Cerebellar nuclear complex (tissue), 1 donor: ENCODE measurements at regions not wholly inside any gene's neighbourhood (a gene's known extent, or its start where the extent isn't known, plus 50 kb on each side); places are given as distances from the start of the nearest gene placed in this dataset.

Source experiments
- DNase-seq, 2 experiments: peaks; one replicate each; lab custom pipeline; 2025; lab: John Stamatoyannopoulos, UW

DNA sequence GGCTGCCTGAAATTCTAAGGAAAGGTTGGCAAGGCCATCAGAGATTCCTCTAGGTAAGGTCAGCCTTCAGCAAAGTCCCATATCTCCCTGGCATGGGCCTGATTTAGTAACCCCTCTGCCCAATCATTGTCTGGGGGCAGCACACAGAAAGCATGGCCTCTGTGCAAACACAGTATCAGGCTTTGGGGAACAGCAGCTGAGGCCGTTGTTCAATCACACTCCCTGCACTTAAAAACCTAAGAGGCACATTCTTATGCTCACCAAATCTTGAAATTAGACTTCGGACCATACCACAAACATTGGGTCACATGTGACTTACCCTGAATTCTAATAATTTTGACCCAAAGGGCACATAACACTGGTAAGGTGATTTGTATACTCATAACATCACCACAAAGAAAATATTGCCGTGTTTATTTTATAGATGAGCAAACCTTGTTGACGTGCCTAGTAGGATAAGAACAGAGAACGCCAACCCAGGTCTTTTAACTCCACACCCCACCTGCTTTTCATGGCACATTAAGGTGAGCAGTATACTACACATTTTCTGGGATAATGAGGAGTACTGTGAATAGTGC is 212.7 kb downstream of the HNMT start:
- DNase-seq: no peak

DNA sequence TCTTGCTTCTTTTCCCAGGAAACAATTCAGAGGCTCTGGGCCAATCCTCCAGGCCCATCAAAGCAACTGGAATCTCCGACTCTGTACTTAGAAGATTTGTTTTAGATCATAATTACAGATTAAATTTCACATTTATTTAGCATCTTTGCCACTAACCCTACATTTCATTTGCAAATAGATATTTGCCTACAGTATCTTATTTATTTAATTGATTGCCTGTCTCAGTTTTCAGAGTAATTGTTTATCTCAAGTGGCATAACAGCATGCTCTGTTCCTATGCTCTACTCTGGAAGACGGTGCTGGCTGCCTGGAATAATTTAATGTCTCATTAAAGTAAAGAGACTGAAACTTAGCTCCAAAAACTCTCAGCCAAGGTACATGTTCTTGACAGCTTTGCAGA is 213.4 kb downstream of the HNMT start:
- DNase-seq: no peak

DNA sequence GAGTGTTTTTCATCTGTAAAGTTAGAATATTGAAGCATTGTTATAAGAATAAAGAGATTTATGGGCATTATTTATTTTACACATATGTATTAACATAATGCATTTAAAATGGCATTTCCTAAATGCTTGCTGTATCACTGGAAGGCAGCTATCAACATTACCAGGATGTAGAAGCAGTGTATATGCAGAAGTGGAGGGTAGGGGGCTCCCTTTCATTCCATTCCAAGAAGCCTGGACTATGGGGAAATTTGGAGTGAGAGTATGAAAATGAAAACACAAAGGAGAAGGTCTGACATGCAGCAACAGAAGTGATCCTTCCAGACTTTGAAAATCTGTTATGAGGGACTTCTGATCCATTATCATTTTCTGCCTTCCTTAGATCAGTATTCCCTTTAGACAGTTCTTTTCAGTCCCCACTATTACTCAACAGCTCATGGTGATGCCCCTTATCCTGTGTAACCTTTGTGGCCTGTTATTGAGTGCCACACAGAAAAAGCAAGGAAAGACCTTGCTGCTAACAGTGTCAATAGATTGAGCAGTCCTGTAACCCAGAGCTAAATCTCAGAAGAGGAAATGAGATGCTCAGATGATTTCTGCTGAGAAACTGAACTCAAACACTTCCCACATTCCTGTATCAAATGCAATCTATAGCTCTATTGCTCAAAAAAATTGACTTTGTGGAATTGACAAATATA is 216.6 kb downstream of the HNMT start:
- DNase-seq: no peak

DNA sequence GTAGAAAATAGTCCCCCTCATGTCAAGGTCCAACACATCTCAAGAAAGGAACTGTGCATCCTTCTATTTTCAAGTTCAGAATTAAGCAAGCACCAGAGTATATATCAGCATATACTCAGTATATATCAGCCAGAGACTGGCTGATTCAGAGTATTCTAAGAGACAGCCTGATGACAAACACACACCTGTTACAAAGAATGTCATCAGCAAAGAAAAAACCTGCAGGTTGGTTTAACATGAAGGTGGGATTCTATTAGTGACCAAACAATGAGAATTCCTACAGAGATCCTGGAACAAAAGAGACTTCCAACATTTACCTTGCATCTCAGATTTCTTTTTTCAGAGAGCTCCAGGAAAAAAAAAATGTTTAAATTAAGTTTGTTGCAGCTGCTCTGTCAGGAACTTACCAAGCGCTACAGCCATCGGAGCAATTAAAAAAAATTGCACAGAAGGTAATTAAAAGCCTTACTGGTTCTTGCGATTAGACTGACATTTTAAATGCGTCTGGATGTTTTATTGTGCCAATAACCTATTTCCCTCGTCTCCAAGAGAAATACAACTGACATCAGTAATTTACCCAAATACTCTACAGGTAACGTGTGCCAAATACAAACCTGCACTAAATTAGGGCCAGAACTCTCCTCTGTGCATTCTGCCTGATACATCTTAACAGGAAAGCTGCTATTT is 218.1 kb downstream of the HNMT start:
- no peak for DNase-seq

DNA sequence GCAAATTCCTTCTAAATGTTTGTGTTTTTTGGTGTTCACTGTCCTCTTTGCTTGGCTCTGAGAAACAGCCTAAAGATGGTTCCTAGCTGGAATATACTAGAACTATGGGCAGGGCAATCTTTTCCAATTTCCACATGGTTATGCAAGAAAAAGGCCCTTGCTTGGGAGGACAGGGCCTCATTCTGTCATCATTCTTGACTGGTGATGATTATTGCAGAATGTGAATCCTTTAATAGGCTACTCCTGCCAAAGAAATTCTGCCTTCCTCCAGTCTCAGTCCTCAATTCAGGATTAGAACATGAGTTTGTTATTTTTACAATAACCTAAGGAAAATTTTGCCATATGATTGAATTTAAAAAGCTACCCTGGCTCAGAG is 218.7 kb downstream of the HNMT start:
- no peak for DNase-seq

DNA sequence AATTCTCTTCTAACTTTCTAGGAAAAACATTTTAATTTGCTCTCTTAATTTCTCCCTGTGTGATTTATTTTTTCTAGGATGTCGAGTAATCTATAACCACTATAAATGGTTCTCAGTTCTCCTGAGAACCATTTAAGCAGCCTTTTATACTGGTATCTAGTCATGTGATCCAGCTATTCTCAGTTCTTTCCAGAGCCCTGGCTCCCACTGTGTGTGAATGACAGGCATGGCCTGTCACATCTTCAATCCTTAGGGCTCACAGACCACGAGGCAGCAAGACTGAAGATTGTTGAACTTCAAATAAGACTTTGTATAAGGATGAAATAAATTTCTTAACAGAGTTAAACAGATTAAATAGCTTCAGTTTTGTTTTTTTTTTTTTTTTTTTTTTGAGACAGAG is 219.4 kb downstream of the HNMT start:
- DNase-seq: no peak

DNA sequence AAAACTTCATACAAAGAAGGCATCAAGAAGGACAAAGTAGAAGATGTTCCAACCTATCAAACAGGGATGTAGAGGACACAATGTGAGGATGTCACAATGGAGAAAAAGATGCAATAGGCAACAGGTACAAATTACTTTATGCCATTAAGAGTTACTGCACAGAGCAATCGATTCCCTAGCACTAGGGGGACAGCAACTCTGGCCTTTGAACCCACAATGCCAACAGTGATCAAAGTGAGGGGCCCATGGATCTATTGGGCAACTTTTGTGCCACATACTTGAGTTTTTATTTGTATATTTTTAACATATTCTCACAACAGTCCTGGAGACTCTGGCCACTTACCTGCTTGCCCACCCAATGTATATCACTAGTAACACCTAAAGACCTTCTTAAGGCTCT is 220.2 kb downstream of the HNMT start:
- DNase-seq: no peak

DNA sequence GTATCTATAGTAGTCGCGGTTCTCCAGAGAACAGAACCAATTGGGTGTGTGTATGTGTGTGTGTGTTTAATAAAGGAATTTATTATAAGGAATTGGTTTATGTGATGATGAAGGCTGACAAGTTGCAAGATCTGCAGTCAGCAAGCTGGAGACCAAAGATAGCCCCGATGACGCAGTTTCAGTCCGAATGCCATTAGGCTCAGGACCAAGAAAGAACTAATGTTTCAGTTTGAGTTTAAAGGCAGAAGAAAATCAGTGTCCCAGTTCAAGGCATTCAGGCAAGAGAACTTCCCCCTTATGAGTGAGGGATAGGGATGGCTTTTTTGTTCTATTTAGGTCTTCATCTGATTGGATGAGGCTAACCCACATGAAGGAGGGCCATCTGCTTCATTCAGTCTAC is 221.6 kb downstream of the HNMT start:
- DNase-seq: no peak

DNA sequence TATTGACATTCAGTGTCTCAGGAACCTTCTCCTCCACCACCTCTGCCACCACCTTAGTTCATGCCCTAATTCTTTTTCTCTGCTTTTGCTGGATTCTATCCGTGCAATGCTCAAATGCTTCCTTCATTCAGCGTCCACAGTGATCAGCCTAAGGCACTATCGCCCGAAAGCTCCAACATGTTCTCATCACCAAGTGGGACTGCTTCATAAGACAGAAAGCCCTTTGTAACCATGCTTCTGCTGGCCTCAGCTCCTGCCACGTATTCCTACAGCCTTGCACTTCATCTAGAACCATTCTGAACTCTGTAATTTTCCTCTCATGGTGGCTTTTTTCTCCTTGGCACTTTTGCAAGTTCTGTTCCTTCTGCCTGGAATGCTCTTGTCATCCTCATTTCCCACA is 222.9 kb downstream of the HNMT start:
- DNase-seq: no peak

DNA sequence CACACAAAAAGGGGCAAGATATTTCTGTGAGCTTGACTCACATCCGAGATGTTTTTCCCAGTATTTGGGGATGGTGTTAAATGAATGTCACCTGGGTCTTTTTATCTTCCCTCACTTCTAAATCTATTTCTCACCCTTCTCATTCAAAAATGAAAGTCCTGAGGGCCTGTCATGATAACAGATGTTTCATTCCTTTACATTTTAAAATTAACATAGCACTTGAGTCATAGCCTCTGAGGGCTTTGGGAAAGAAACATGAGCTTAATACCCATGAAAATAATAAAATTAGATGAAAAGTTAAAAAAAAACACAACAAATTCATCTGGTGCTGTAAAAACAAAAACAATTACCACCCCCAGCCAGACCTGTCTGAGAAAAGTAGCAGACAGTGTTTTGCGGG is 226.7 kb downstream of the HNMT start:
- DNase-seq: no peak

DNA sequence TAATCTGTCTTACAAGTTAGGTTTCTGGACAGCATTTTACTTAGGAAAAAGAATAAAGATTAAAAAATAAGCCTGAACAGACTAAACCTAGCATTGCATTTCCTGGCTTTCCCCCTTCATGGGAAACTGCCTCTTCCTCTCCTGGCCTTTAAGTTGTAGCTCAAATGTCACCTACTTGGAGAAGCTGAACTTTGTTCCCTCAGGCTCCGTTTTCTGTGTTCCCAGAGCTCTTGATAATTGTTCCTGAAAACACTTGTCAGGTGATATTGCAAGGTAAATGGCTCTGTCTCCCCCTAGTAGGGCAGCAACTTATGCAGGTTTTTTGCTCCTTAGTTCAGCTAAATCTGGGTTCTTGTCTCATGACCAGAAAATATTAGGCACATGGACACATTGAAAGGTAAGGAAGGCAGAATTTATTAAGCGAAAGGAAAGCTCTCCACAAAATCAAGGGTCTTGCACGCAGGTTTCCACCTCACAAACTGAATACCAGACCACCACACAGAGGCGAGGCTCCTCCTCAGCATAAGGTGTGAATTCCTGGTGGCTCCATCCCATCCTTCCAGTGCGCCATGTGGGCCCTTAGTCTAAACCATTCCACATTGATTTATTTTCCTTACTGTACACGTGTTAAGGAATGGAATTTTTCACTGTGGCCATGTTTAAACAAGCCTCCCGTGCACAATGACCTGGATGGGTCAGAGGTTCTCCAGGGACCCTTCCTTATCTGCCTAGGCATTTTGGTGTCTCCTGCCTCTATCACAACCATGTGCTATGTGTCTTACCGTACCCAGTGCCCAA is 229.3 kb downstream of the HNMT start:
- no peak for DNase-seq

DNA sequence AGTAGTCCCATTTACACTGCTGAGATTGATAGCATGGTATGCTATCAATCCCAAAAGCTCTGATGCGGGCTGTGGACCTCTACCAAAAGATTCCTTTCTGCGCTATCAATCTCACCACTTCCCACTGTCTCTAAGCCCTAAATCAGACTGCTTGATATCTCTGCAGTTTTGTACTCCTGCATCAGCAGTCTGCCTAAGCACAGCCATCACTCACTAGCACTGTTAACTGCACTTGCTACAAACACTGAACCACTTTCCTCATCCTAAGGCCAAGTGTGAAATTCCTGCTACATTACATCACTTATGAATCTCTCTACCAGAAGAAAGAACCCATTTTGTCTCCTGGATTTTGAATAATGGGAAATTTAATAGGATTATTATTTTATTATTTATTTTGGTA is 237.0 kb downstream of the HNMT start:
- no peak for DNase-seq

DNA sequence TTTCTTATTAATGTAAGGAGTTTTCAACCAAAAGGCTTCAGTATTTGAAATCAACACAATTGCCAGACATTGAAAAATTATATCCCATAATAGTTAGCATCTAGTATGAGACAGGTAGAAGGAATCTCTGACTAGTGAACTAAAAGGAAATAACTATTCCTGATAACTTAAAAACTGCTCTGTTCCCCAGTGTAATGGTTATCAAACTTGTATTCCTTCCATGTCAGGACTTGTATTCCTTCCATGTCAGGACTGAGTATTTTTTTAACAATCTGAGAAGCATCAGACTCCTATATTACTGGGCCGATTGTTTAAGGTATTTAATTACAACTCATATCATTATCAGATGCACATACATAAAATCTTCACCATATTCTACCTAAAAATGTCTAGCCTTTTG is 238.5 kb downstream of the HNMT start:
- DNase-seq: no peak

DNA sequence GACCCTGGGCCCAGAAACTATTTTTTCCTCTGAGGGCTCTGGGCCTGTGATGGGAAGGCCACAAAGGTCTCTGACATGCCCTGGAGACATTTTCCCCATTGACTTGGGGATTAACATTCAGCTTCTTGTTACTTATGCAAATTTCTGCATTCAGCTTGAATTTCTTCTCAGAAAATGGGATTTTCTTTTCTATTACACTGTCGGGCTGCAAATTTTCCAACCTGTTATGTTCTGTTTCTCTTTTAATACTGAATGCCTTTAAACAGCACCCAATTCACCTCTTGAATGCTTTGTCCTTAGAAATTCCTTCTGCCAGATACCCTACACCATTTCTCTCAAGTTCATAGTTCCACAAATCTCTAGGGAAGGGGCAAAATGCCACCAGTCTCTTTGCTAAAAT is 241.0 kb downstream of the HNMT start:
- no peak for DNase-seq

DNA sequence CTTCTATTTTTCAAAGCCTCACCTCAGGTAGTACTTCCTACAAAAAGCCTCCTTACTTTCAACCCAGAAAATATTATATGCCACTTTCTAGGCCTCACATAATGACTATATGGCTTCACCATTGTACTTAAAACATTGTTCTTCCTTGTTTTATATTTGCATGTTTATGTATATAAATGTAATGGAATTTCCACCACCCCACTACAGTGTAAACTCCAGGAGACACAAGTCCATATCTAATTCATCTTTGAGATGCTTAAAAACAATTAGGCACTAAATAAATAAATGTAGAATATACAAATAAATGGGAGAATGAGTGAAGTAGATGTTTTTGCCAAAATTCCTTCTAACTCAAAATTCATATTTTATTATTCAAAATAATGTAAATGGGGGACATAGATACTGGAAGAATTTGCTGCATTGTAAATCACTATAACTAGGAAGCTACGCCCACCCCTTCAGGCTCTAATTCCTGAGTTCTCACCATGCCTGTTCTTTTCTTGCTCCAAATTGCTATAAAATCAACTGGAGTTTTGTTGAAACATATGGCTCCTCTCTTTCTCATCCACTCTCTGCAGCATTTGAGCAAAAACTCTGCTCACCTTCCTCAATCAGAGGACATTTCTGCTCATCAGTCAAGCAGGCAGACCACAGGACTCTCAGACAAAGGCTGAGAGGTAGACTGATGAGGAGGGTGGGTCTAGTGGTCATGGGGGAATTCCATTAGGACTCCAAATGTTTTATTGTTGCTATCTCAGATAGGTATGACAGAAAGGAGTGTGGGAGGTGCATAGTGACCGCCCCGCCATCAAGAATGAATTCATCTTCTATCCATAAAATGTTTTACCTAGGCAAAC is 243.0 kb downstream of the HNMT start:
- DNase-seq: no peak

DNA sequence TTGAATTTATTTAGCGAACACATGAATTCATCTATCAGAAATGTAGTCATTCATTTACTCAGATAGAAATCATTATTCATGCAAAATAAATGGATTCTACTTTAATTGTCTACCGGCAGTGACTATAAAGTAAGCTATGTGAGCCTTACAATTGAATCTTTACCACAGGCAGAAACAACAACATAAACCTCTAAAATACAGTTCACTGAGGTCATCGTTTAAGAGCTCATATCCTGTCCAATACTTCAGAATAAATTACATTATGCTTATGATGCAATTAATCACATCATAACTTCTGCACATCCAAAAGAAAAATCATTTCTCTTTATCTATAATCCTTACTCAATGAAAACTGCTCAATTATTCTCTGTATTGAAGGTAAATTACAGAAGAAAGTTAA is 244.7 kb downstream of the HNMT start:
- DNase-seq: no peak

DNA sequence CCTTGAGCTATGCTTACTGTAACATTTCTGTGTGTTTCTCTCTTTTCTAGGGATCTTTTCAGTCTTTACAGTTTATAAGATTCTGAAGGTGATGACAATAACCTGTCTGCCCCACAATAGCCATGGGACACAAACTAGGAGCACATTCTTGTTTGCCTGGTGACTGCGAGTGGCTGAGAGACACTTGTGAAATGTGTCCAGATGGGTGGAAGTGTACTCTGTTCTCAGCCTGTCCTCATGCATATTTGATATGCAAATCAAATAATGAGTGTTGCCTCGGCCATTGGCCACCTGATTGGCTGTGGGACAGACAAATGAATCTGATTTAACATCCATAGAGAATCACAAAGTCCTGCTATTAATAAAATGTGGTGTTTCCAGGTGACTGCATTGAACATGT is 246.2 kb downstream of the HNMT start:
- DNase-seq: no peak

DNA sequence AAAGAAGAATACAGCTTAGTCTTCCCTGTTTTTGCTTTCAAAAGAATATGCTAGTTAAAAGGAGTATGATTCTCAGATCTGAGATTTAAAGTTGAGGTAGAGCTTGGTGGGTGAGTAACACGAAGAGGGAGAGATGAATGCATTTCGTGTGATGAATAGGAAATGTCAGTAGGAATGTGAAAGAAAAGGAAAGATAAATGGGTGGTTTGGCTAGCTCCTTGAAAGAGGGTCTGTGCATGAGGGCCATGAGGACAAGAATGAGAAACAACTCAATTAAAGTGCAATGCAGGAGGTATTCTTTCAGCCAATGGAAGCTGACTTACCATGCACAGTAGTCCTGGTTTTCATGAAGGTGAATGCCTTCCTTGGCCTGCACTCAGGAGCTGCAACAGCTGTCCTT is 248.2 kb downstream of the HNMT start:
- no peak for DNase-seq

DNA sequence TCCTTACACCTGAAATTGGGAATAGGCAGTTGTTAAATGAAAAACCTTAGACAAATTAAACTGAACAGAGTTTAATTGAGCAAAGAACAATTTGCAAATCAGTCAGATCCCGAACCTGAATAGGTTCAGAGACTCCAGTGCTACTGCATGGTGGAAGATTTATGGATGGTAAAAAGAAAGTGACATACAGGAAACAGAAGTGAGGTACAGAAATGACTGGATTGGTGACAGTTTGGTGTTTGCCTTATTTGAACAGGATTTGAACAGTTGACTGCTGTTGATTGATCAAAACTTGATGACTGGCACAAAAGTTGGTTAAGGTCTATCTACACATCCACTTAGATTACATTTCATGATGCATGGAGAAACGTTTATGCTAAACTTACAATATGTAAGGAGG is 248.8 kb downstream of the HNMT start:
- DNase-seq: no peak

DNA sequence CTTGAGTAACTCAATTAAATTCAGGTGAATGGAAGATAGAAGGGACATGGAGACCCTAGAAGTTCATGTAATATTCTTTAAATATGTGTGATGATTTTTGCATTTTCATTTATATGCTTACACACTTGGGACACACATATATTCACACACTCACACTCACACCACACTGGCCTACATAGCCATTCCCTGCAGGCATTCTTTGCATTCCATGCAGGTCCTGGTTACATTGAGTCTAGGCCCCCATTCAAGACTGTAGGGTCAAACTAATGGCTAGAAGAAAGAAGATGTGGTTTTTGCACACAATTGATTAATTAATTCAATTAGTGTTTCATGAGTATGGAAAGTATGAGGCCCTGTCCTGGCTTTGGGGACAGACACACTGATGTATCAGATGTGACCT is 249.4 kb downstream of the HNMT start:
- no peak for DNase-seq

DNA sequence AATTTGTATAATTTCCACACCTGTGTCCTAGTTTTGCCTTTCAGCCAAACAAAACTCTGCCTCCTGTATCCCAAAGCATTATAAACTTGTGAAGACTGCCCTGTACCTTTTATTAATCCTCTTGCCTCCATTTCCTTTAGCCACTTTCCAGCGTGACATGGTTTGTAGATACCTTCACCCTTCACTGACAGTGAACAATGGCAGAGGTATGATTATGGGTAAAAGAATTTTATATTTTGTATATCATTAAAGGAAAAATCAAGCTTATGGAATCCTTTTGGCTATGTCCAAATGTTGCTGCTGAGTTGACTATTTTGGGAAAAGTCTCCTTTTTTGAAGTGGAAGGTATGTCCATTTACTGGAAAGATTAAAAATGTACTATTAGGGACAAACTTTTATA is 251.7 kb downstream of the HNMT start:
- DNase-seq: no peak

DNA sequence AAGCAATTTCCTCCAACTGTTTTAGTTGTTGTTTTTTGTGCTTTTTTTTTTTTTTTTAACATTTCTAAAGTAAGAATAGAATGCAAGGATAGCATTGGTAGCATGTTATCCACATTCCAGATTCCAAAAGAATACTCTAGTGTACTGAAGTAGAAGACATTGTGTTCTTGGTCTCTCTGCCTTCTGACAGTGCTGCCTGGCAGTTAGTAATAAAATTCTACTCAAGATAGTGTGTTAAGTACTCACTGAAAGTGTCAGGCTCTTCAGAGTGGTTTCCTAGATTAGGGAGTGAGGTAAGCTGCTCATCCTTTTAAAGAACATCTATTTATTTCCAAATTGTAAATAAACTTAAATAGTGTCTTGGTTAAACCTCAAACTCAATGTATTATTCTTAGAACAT is 253.7 kb downstream of the HNMT start:
- DNase-seq: no peak
